ENCODE measurements at regions not wholly inside any gene's neighbourhood (a gene's known extent, or its start where the extent isn't known, plus 50 kb on each side); places are given as distances from the start of the nearest gene placed in this dataset.
"Not testable (repeated sequence)": the region's sequence is repeated elsewhere in the genome, so short reads cannot be mapped to it uniquely, and the experiment has no call there.

GRCh38 chr20:29868688-29869087 is 1388.8 kb upstream of the DEFB115 start:
- TF ChIP-seq CTCF, POLR2A (IDR thresholded peaks at IDR 0.05): not testable (repeated sequence)

Measured in lower leg skin (tissue), 3 donors.